BLaER1 (cell line): ENCODE measurements at regions not wholly inside any gene's neighbourhood (a gene's known extent, or its start where the extent isn't known, plus 50 kb on each side); places are given as distances from the start of the nearest gene placed in this dataset.
"Not testable (repeated sequence)": the region's sequence is repeated elsewhere in the genome, so short reads cannot be mapped to it uniquely, and the experiment has no call there.

ENCODE experiments used
- H3K27ac ChIP-seq: shearing (Covaris generic); formaldehyde crosslinking; 2 replicates; pipeline ENCODE4 v1.8.1; 2022
- H3K27me3 ChIP-seq: shearing (Covaris generic); formaldehyde crosslinking; 2 replicates; pipeline ENCODE4 v1.8.1; 2022
- H3K36me3 ChIP-seq: shearing (Covaris generic); formaldehyde crosslinking; 2 replicates; pipeline ENCODE4 v1.8.1; 2022
- H3K4me1 ChIP-seq: shearing (Covaris generic); formaldehyde crosslinking; 2 replicates; pipeline ENCODE4 v1.8.1; 2022
- H3K4me2 ChIP-seq: shearing (Covaris generic); formaldehyde crosslinking; 2 replicates; pipeline ENCODE4 v1.8.1; 2022
- H3K4me3 ChIP-seq: shearing (Covaris generic); formaldehyde crosslinking; 2 replicates; pipeline ENCODE4 v1.8.1; 2022
- H3K9ac ChIP-seq: shearing (Covaris generic); formaldehyde crosslinking; 2 replicates; pipeline ENCODE4 v1.8.1; 2022
- H3K9me3 ChIP-seq: shearing (Covaris generic); formaldehyde crosslinking; 2 replicates; pipeline ENCODE4 v1.8.1; 2022
- H4K20me1 ChIP-seq: shearing (Covaris generic); formaldehyde crosslinking; 2 replicates; pipeline ENCODE4 v1.8.1; 2022

DNA sequence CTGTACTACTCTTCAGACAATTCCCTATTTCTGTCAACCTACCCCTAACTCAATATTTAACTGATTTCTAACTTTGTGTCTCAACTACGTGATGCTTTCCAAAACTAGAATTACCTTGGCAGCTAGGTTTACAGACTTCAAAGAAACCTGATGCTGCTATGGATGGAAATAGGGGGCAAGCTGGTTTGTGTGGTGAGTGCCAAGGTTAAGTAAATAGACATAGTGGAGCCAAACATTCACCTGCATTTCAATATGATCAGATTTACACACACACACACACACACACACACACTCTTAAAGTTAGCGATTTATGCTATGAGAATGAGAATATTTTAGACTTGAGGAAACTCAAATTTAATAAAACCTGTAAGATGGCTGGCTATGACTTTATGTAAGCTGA is 52.1 kb upstream of the POMZP3 start:
- H3K9ac ChIP-seq, H3K36me3 ChIP-seq, H4K20me1 ChIP-seq, H3K4me3 ChIP-seq, H3K27ac ChIP-seq, H3K27me3 ChIP-seq, H3K4me1 ChIP-seq, H3K9me3 ChIP-seq, H3K4me2 ChIP-seq: not testable (repeated sequence)

GRCh38 chr7:76678500-76678899 is 51.4 kb upstream of the POMZP3 start:
- not testable (repeated sequence) for H3K36me3 ChIP-seq, H3K9ac ChIP-seq, H3K4me2 ChIP-seq, H3K27ac ChIP-seq, H4K20me1 ChIP-seq, H3K4me3 ChIP-seq, H3K27me3 ChIP-seq, H3K9me3 ChIP-seq, H3K4me1 ChIP-seq

- not testable (repeated sequence) for H3K36me3 ChIP-seq, H3K27me3 ChIP-seq, H3K4me1 ChIP-seq, H4K20me1 ChIP-seq, H3K4me2 ChIP-seq, H3K27ac ChIP-seq, H3K9me3 ChIP-seq, H3K9ac ChIP-seq, H3K4me3 ChIP-seq
These were observed 49.8 kb upstream of the POMZP3 start for GRCh38 chr7:76676890-76677289.
